DND-41 (cell line): ENCODE measurements at regions not wholly inside any gene's neighbourhood (a gene's known extent, or its start where the extent isn't known, plus 50 kb on each side); places are given as distances from the start of the nearest gene placed in this dataset.
"Not testable (repeated sequence)": the region's sequence is repeated elsewhere in the genome, so short reads cannot be mapped to it uniquely, and the experiment has no call there.

Experiments
- CTCF ChIP-seq: IDR thresholded peaks from 2 replicates; pipeline ENCODE4 v1.5.1; 2012; ENCODE audit warnings: borderline replicate concordance, low read length, moderate library complexity, mild to moderate bottlenecking; ENCODE audit not compliant: poor library complexity, severe bottlenecking; ENCODE audit errors: extremely low read depth
- EZH2 ChIP-seq: IDR thresholded peaks from 3 replicates; pipeline ENCODE4 v1.6.1; 2012; ENCODE audit warnings: borderline replicate concordance, low read depth, mild to moderate bottlenecking, moderate library complexity, low read length, inconsistent platforms; ENCODE audit not compliant: severe bottlenecking

GRCh38 chr1:224019866-224020265 is 94.0 kb upstream of the FBXO28 start:
- TF ChIP-seq CTCF, EZH2: not testable (repeated sequence)
